HG03196 (cell line): ENCODE measurements at regions not wholly inside any gene's neighbourhood (a gene's known extent, or its start where the extent isn't known, plus 50 kb on each side); places are given as distances from the start of the nearest gene placed in this dataset.
"Not testable (repeated sequence)": the region's sequence is repeated elsewhere in the genome, so short reads cannot be mapped to it uniquely, and the experiment has no call there.

Experiments
- ATAC-seq: cut with Tn5 transposase; IDR thresholded peaks from one replicate; pipeline ENCODE4 v1.9.1; 2021; ENCODE audit not compliant: unreplicated experiment

- no peak for ATAC-seq
These were observed 94.7 kb upstream of the EFEMP1 start for GRCh38 chr2:56018267-56018666.

GRCh38 chr2:56021136-56021474, 97.5 kb upstream of the EFEMP1 start:
- no peak for ATAC-seq

- ATAC-seq = no peak
These were observed 98.0 kb upstream of the EFEMP1 start for GRCh38 chr2:56021579-56021978.

- ATAC-seq = no peak
These were observed 102.0 kb upstream of the EFEMP1 start for GRCh38 chr2:56025469-56026193.

GRCh38 chr2:56026828-56027227, 103.2 kb upstream of the EFEMP1 start:
- no peak for ATAC-seq

- ATAC-seq = no peak
These were observed 106.5 kb upstream of the EFEMP1 start for GRCh38 chr2:56030062-56030461.

- no peak for ATAC-seq
These were observed 107.3 kb upstream of the EFEMP1 start for GRCh38 chr2:56030901-56031300.

- no peak for ATAC-seq
These were observed 110.7 kb upstream of the EFEMP1 start for GRCh38 chr2:56034258-56034657.

- no peak for ATAC-seq
These were observed 116.6 kb upstream of the EFEMP1 start for GRCh38 chr2:56040189-56040588.

GRCh38 chr2:56040834-56041233, 117.3 kb upstream of the EFEMP1 start:
- ATAC-seq = no peak

- ATAC-seq = no peak
These were observed 123.6 kb upstream of the EFEMP1 start for GRCh38 chr2:56047136-56047535.

- ATAC-seq = no peak
These were observed 125.8 kb upstream of the EFEMP1 start for GRCh38 chr2:56049233-56049845.

GRCh38 chr2:56053679-56054078, 130.1 kb upstream of the EFEMP1 start:
- ATAC-seq = no peak

GRCh38 chr2:56055405-56055804, 128.4 kb upstream of the CCDC85A start:
- ATAC-seq = no peak

- ATAC-seq = not testable (repeated sequence)
These were observed 122.5 kb upstream of the CCDC85A start for GRCh38 chr2:56061327-56061726.

GRCh38 chr2:56068746-56069145, 115.0 kb upstream of the CCDC85A start:
- no peak for ATAC-seq

- ATAC-seq = no peak
These were observed 106.4 kb upstream of the CCDC85A start for GRCh38 chr2:56077359-56077915.

GRCh38 chr2:56082665-56083064, 101.1 kb upstream of the CCDC85A start:
- no peak for ATAC-seq

GRCh38 chr2:56084111-56084901, 99.5 kb upstream of the CCDC85A start:
- no peak for ATAC-seq

- ATAC-seq = no peak
These were observed 97.5 kb upstream of the CCDC85A start for GRCh38 chr2:56086336-56086735.

- ATAC-seq = no peak
These were observed 95.4 kb upstream of the CCDC85A start for GRCh38 chr2:56088411-56088810.

GRCh38 chr2:56089931-56090330, 93.9 kb upstream of the CCDC85A start:
- no peak for ATAC-seq
